Osteoblast (primary cell): ENCODE measurements at regions not wholly inside any gene's neighbourhood (a gene's known extent, or its start where the extent isn't known, plus 50 kb on each side); places are given as distances from the start of the nearest gene placed in this dataset.

Source experiments
- DNase-seq: peaks from one replicate; pipeline ENCODE4 v3.0.0; 2011; ENCODE audit warnings: low spot score, mixed read lengths; ENCODE audit not compliant: insufficient read length; ENCODE audit errors: missing footprints
- H2AFZ ChIP-seq: 2 replicates; pipeline ENCODE4 v1.6.0; 2011; ENCODE audit warnings: mild to moderate bottlenecking, low read length
- H3K27ac ChIP-seq: 2 replicates; pipeline ENCODE4 v1.5.1; 2011; ENCODE audit warnings: mild to moderate bottlenecking, low read depth, low read length, moderate library complexity
- H3K27me3 ChIP-seq: 2 replicates; pipeline ENCODE4 v1.6.0; 2012; ENCODE audit warnings: mild to moderate bottlenecking, control low read depth, inconsistent platforms, low read length, moderate library complexity; ENCODE audit not compliant: insufficient read depth
- H3K36me3 ChIP-seq: 2 replicates; pipeline ENCODE4 v1.5.1; 2011; ENCODE audit warnings: mild to moderate bottlenecking, low read length, control low read depth, moderate library complexity; ENCODE audit not compliant: insufficient read depth
- H3K4me1 ChIP-seq: 2 replicates; pipeline ENCODE4 v1.5.1; 2011; ENCODE audit warnings: mild to moderate bottlenecking, low read length, control low read depth, moderate library complexity; ENCODE audit not compliant: insufficient read depth
- H3K4me2 ChIP-seq: 2 replicates; pipeline ENCODE4 v1.6.0; 2011; ENCODE audit warnings: mild to moderate bottlenecking, low read length; ENCODE audit not compliant: insufficient read depth
- H3K4me3 ChIP-seq: fragments of 200-600 bp; sonication (generic); 3 replicates; pipeline ENCODE4 v1.5.1; 2012; ENCODE audit warnings: mild to moderate bottlenecking, low read length, inconsistent platforms; ENCODE audit not compliant: insufficient read depth
- H3K79me2 ChIP-seq: 2 replicates; pipeline ENCODE4 v1.6.0; 2012; ENCODE audit warnings: mild to moderate bottlenecking, low read length, control low read depth, inconsistent platforms; ENCODE audit not compliant: insufficient read depth
- H3K9me3 ChIP-seq: 2 replicates; pipeline ENCODE4 v1.5.1; 2011; ENCODE audit warnings: low read depth, low read length, control low read depth
- H4K20me1 ChIP-seq: 2 replicates; pipeline ENCODE4 v1.6.0; 2012; ENCODE audit warnings: mild to moderate bottlenecking, low read length, control low read depth; ENCODE audit not compliant: insufficient read depth
- CTCF ChIP-seq: IDR thresholded peaks from 2 replicates; pipeline ENCODE4 v1.5.1; 2011; ENCODE audit warnings: mild to moderate bottlenecking, low read depth, low read length, moderate library complexity; ENCODE audit errors: extremely low read depth

GRCh38 chr16:65733721-65734120 lies 611.9 kb upstream of the CDH11 start:
- H4K20me1 ChIP-seq = no peaks in the 10 kb centered on the region
- no peak overlapping the region for H3K27ac ChIP-seq
- peaks cover 3% of the 10 kb centered on the region for H3K9me3 ChIP-seq
- no peaks in the 10 kb centered on the region for H3K36me3 ChIP-seq
- no peaks in the 10 kb centered on the region for H3K79me2 ChIP-seq
- H3K4me1 ChIP-seq = no peaks in the 10 kb centered on the region
- no peak for TF ChIP-seq CTCF
- H2AFZ ChIP-seq = no peak overlapping the region
- no peak overlapping the region for H3K4me3 ChIP-seq
- no peak overlapping the region for H3K4me2 ChIP-seq
- peaks cover 4% of the 10 kb centered on the region for H3K27me3 ChIP-seq
- DNase-seq = no peak

GRCh38 chr16:65731833-65732232 lies 610.0 kb upstream of the CDH11 start:
- Histone ChIP-seq H3K36me3 (no peaks in the 10 kb centered on the region), H4K20me1 (no peaks in the 10 kb centered on the region), H3K4me3 (no peak overlapping the region), H3K27ac (no peak overlapping the region), H3K9me3 (peaks cover 3% of the 10 kb centered on the region), H2AFZ (no peak overlapping the region), H3K4me1 (no peaks in the 10 kb centered on the region), H3K4me2 (no peak overlapping the region), H3K27me3 (peaks cover 3% of the 10 kb centered on the region), H3K79me2 (no peaks in the 10 kb centered on the region)
- TF ChIP-seq CTCF = no peak
- DNase-seq = no peak

- Histone ChIP-seq H3K4me3 (no peak overlapping the region), H3K79me2 (no peaks in the 10 kb centered on the region), H3K27me3 (peaks cover 3% of the 10 kb centered on the region), H3K27ac (no peak overlapping the region), H3K4me1 (peaks cover 14% of the 10 kb centered on the region), H4K20me1 (no peaks in the 10 kb centered on the region), H3K36me3 (no peaks in the 10 kb centered on the region), H3K9me3 (peaks cover 3% of the 10 kb centered on the region), H2AFZ (no peak overlapping the region), H3K4me2 (no peak overlapping the region)
- no peak for TF ChIP-seq CTCF
- no peak for DNase-seq
Measured at GRCh38 chr16:65728652-65729051, 606.8 kb upstream of the CDH11 start.

GRCh38 chr16:65728167-65728566 lies 606.3 kb upstream of the CDH11 start:
- DNase-seq = no peak
- Histone ChIP-seq H3K4me2 (no peak overlapping the region), H3K9me3 (peaks cover 3% of the 10 kb centered on the region), H3K4me1 (peaks cover 14% of the 10 kb centered on the region), H3K36me3 (no peaks in the 10 kb centered on the region), H3K27ac (no peak overlapping the region), H3K79me2 (no peaks in the 10 kb centered on the region), H3K27me3 (peaks cover 3% of the 10 kb centered on the region), H3K4me3 (no peak overlapping the region), H4K20me1 (no peaks in the 10 kb centered on the region), H2AFZ (no peak overlapping the region)
- TF ChIP-seq CTCF = no peak
